H1 (cell line): ENCODE measurements at regions not wholly inside any gene's neighbourhood (a gene's known extent, or its start where the extent isn't known, plus 50 kb on each side); places are given as distances from the start of the nearest gene placed in this dataset.
A peak's percentile ranks its signal among the peaks of the same experiment; 100 is the strongest.

ENCODE experiments used
- CTCF ChIA-PET: fragments of 300-600 bp; sonication (Branson Sonifier 250); formaldehyde crosslinking; loops from one replicate; lab custom pipeline; 2021; ENCODE audit not compliant: partially characterized antibody; lab: Charles Lee
- POLR2A ChIA-PET: fragments of 300-600 bp; sonication (Branson Sonifier 250); formaldehyde crosslinking; loops from one replicate; lab custom pipeline; 2021; ENCODE audit warnings: inconsistent platforms; ENCODE audit not compliant: partially characterized antibody; lab: Charles Lee
- DNase-seq, 2 experiments: peaks; one replicate each; pipeline versions ENCODE4 v3.0.0 to v3.0.0-alpha.2; 2010 to 2022; ENCODE audit warnings: low spot score in 2 of 2, low read depth in 1 of 2, mixed read lengths in 1 of 2
- FAIRE-seq: peaks from 2 replicates; lab custom pipeline; 2011; peaks lifted over from hg19 to GRCh38; lab: Jason Lieb, UNC
- H2AFZ ChIP-seq: 2 replicates; pipeline ENCODE4 v1.8.1; 2012; ENCODE audit warnings: low read length, inconsistent platforms
- H2AK5ac ChIP-seq: 2 replicates; pipeline ENCODE4 v1.6.1; 2013; ENCODE audit warnings: low read depth, low read length
- H2BK120ac ChIP-seq: replicated peaks from 2 replicates; pipeline ENCODE3; 2013; ENCODE audit warnings: low read depth, low read length, inconsistent platforms
- H2BK12ac ChIP-seq: 2 replicates; pipeline ENCODE4 v1.6.1; 2013; ENCODE audit warnings: low read depth, low read length
- H2BK15ac ChIP-seq: 2 replicates; pipeline ENCODE4 v1.6.1; 2013; ENCODE audit warnings: low read length
- H2BK20ac ChIP-seq: 2 replicates; pipeline ENCODE4 v1.6.1; 2013; ENCODE audit warnings: low read length
- H2BK5ac ChIP-seq: 2 replicates; pipeline ENCODE4 v1.6.1; 2013; ENCODE audit warnings: low read depth, low read length
- H3K14ac ChIP-seq: 2 replicates; pipeline ENCODE4 v1.6.1; 2013; ENCODE audit warnings: inconsistent platforms; ENCODE audit not compliant: insufficient read length
- H3K18ac ChIP-seq: 2 replicates; pipeline ENCODE4 v1.6.1; 2013; ENCODE audit warnings: low read length; ENCODE audit errors: extremely low read depth
- H3K23ac ChIP-seq: 2 replicates; pipeline ENCODE4 v1.6.1; 2013; ENCODE audit warnings: inconsistent platforms; ENCODE audit not compliant: insufficient read length
- H3K23me2 ChIP-seq: 2 replicates; pipeline ENCODE4 v1.6.1; 2013; ENCODE audit warnings: low read depth, low read length
- H3K27ac ChIP-seq: 2 replicates; pipeline ENCODE4 v1.6.1; 2011; ENCODE audit warnings: low read depth, low read length, inconsistent platforms
- H3K27me3 ChIP-seq, 4 experiments: replicated peaks in 1 of 4; 1 replicate in 1 of 4; 2 replicates in 3 of 4; pipeline versions ENCODE4 v1.6.1 to v1.8.1; 2011 to 2013; ENCODE audit warnings: low read length in 3 of 4, mild to moderate bottlenecking in 3 of 4, inconsistent platforms in 2 of 4, mixed read lengths in 2 of 4, moderate library complexity in 1 of 4; ENCODE audit not compliant: control insufficient read depth in 3 of 4, insufficient read depth in 3 of 4; ENCODE audit errors: extremely low read depth in 1 of 4
- H3K36me3 ChIP-seq, 4 experiments: 2 replicates each; pipeline versions ENCODE4 v1.6.1 to v1.8.1; 2011 to 2013; ENCODE audit warnings: mild to moderate bottlenecking in 4 of 4, low read length in 3 of 4, moderate library complexity in 2 of 4, control low read depth in 1 of 4, inconsistent platforms in 1 of 4; ENCODE audit not compliant: insufficient read depth in 4 of 4, control insufficient read depth in 2 of 4
- H3K4ac ChIP-seq: replicated peaks from 2 replicates; pipeline ENCODE3; 2013; ENCODE audit warnings: low read length, low read depth, mixed read lengths, inconsistent platforms; ENCODE audit not compliant: insufficient read length
- H3K4me1 ChIP-seq, 4 experiments: replicated peaks in 1 of 4; 1 replicate in 1 of 4; 2 replicates in 3 of 4; pipeline versions ENCODE4 v1.6.1 to v1.8.1; 2011 to 2013; ENCODE audit warnings: low read length in 3 of 4, inconsistent platforms in 2 of 4, mixed read lengths in 1 of 4; ENCODE audit not compliant: insufficient read depth in 4 of 4, control insufficient read depth in 3 of 4
- H3K4me2 ChIP-seq, 2 experiments: 2 replicates each; pipeline versions ENCODE4 v1.6.1 to v1.8.1; 2011 to 2013; ENCODE audit warnings: low read depth in 2 of 2, low read length in 2 of 2, control low read depth in 1 of 2, inconsistent platforms in 1 of 2, mild to moderate bottlenecking in 1 of 2; ENCODE audit not compliant: insufficient read depth in 1 of 2
- H3K4me3 ChIP-seq, 4 experiments: fragments of 200-600, 300-600 bp in 1 of 4; sonication (generic), shearing (Covaris generic), sonication (Bioruptor Twin) in 1 of 4; 2 replicates each; pipeline versions ENCODE4 v1.5.1 to v1.8.1; 2011 to 2016; ENCODE audit warnings: low read length in 4 of 4, low read depth in 3 of 4, control low read depth in 2 of 4, inconsistent platforms in 2 of 4, mild to moderate bottlenecking in 2 of 4, mixed read lengths in 1 of 4, moderate library complexity in 1 of 4; ENCODE audit not compliant: insufficient read depth in 2 of 4; ENCODE audit errors: extremely low read depth in 1 of 4
- H3K56ac ChIP-seq: replicated peaks from 2 replicates; pipeline ENCODE3; 2013; ENCODE audit warnings: low read depth, mild to moderate bottlenecking, mixed read lengths, low read length, inconsistent platforms; ENCODE audit not compliant: insufficient read length
- H3K79me1 ChIP-seq: 2 replicates; pipeline ENCODE4 v1.6.1; 2013; ENCODE audit warnings: low read depth, low read length, control low read depth
- H3K79me2 ChIP-seq, 2 experiments: 2 replicates each; pipeline versions ENCODE4 v1.6.1 to v1.8.1; 2012 to 2013; ENCODE audit warnings: low read length in 2 of 2, mild to moderate bottlenecking in 2 of 2, inconsistent platforms in 1 of 2; ENCODE audit not compliant: insufficient read depth in 2 of 2, control insufficient read depth in 1 of 2
- H3K9ac ChIP-seq, 4 experiments: replicated peaks in 1 of 4; 1 replicate in 1 of 4; 2 replicates in 3 of 4; pipeline versions ENCODE4 v1.6.1 to v1.8.1; 2011 to 2013; ENCODE audit warnings: low read depth in 3 of 4, low read length in 3 of 4, control low read depth in 2 of 4, mild to moderate bottlenecking in 2 of 4, moderate library complexity in 2 of 4, inconsistent platforms in 1 of 4; ENCODE audit errors: extremely low read depth in 1 of 4
- H3K9me3 ChIP-seq, 2 experiments: 2 replicates each; pipeline versions ENCODE4 v1.6.1 to v1.8.1; 2012 to 2013; ENCODE audit warnings: mild to moderate bottlenecking in 2 of 2, moderate library complexity in 2 of 2, control low read depth in 1 of 2, inconsistent platforms in 1 of 2, low read depth in 1 of 2, low read length in 1 of 2, mixed read lengths in 1 of 2; ENCODE audit not compliant: insufficient read depth in 2 of 2
- H4K20me1 ChIP-seq, 2 experiments: replicated peaks in 1 of 2; 2 replicates each; pipeline versions ENCODE3 to v1.8.1; 2011 to 2013; ENCODE audit warnings: inconsistent platforms in 2 of 2, low read length in 2 of 2, mild to moderate bottlenecking in 1 of 2; ENCODE audit not compliant: insufficient read depth in 2 of 2, control insufficient read depth in 1 of 2
- H4K5ac ChIP-seq: 2 replicates; pipeline ENCODE4 v1.6.1; 2013; ENCODE audit warnings: low read length, low read depth, mixed read lengths, inconsistent platforms; ENCODE audit not compliant: insufficient read length
- H4K8ac ChIP-seq: 2 replicates; pipeline ENCODE4 v1.8.0; 2013; ENCODE audit warnings: mild to moderate bottlenecking, moderate library complexity, low read length, inconsistent platforms; ENCODE audit not compliant: insufficient read depth; ENCODE audit errors: extremely low read depth
- H4K91ac ChIP-seq: replicated peaks from 2 replicates; pipeline ENCODE3; 2013; ENCODE audit warnings: low read length, mixed read lengths, inconsistent platforms; ENCODE audit not compliant: insufficient read length
- BACH1 ChIP-seq: IDR thresholded peaks from 2 replicates; pipeline ENCODE4 v1.6.1; 2012; ENCODE audit warnings: low read length, improper control_type of control experiment
- CBX8 ChIP-seq: fragments of 300-800, 300-1000 bp; sonication (generic); IDR thresholded peaks from 2 replicates; pipeline ENCODE4 v1.7.1; 2016; ENCODE audit warnings: low read depth, low read length, borderline replicate concordance
- CREB1 ChIP-seq: IDR thresholded peaks from 2 replicates; pipeline ENCODE4 v1.6.1; 2012; ENCODE audit warnings: inconsistent platforms
- HDAC6 ChIP-seq: IDR thresholded peaks from one replicate; pipeline ENCODE4 v1.7.1; 2012; ENCODE audit warnings: low read depth, mild to moderate bottlenecking, inconsistent platforms, low read length, moderate library complexity
- SIX5 ChIP-seq: IDR thresholded peaks from 2 replicates; pipeline ENCODE4 v1.6.1; 2011; ENCODE audit warnings: mild to moderate bottlenecking, low read depth, low read length
- TAF1 ChIP-seq: IDR thresholded peaks from 2 replicates; pipeline ENCODE4 v1.6.1; 2011; ENCODE audit warnings: mild to moderate bottlenecking, low read depth, low read length
- WGBS, 2 experiments: shearing (Covaris generic) in 1 of 2; methylation state at CpG; one replicate each; pipeline versions ENCODE4 v1.1.6 to v1.1.7; 2013 to 2015; ENCODE audit warnings: low lambda C conversion rate in 2 of 2, mixed read lengths in 2 of 2, inconsistent platforms in 1 of 2, low coverage in 1 of 2, missing lambda C conversion rate in 1 of 2; ENCODE audit not compliant: insufficient replicate concordance in 2 of 2, insufficient coverage in 1 of 2, insufficient read length in 1 of 2; ENCODE audit errors: extremely low coverage in 1 of 2, missing lambda C conversion rate in 1 of 2; 5-methylcytosine and 5-hydroxymethylcytosine counted together

- no peak overlapping the region for H3K27ac ChIP-seq
- WGBS, 2 experiments, result 87% methylated on average over 5 of the region's 5 CpGs; no CpG with 5 or more reads in 1 of the 2 experiments
- no peak overlapping the region for H3K23ac ChIP-seq
- no peak overlapping the region for H2BK15ac ChIP-seq
- no peak overlapping the region for H2AFZ ChIP-seq
- H4K91ac ChIP-seq, result no peak overlapping the region
- H3K18ac ChIP-seq, result no peak overlapping the region
- no peak overlapping the region for H2AK5ac ChIP-seq
- H2BK5ac ChIP-seq, result no peak overlapping the region
- H2BK120ac ChIP-seq, result no peak overlapping the region
- no peaks in the 10 kb centered on the region for H3K79me2 ChIP-seq
- H3K4me2 ChIP-seq, result no peak overlapping the region
- H3K4me1 ChIP-seq, result peaks cover 0 to 13% (median 3%) of the 10 kb centered on the region in 4 experiments; a peak in 3 of 7 replicates
- ChIA-PET POLR2A (no interaction called here), CTCF (interaction anchor here (0.6 to 10.4 kb wide), 7 partner anchors 15 to 477 kb away, joined by 3 to 120 read pairs (median 3); no protein-coding TSS in a partner anchor)
- no peak overlapping the region for H3K14ac ChIP-seq
- H3K56ac ChIP-seq, result no peak overlapping the region
- H3K9ac ChIP-seq, result no peak overlapping the region; a peak in 1 of 7 replicates
- no peaks in the 10 kb centered on the region for H3K23me2 ChIP-seq
- H4K20me1 ChIP-seq, result no peaks in the 10 kb centered on the region
- H3K9me3 ChIP-seq, result no peaks in the 10 kb centered on the region
- H2BK20ac ChIP-seq, result no peak overlapping the region
- H3K4me3 ChIP-seq, result no peak overlapping the region
- no peaks in the 10 kb centered on the region for H3K27me3 ChIP-seq
- no peak overlapping the region for H4K5ac ChIP-seq
- no peak for FAIRE-seq
- no peaks in the 10 kb centered on the region for H3K79me1 ChIP-seq
- DNase-seq, result peak in 1 of 2 experiments; percentile 26
- no peak overlapping the region for H3K4ac ChIP-seq
- H4K8ac ChIP-seq, result no peak overlapping the region
- H3K36me3 ChIP-seq, result peaks cover 0 to 3% (median 0%) of the 10 kb centered on the region in 4 experiments; a peak in 1 of 8 replicates
- H2BK12ac ChIP-seq, result no peak overlapping the region
- no peak for TF ChIP-seq HDAC6
- no peak for TF ChIP-seq CBX8
- no peak for TF ChIP-seq BACH1
- TF ChIP-seq TAF1, result no peak
- no peak for TF ChIP-seq SIX5
- no peak for TF ChIP-seq CREB1
These were observed 147.8 kb upstream of the KLF14 start for GRCh38 chr7:130881799-130882141.
